ENCODE measurements at regions not wholly inside any gene's neighbourhood (a gene's known extent, or its start where the extent isn't known, plus 50 kb on each side); places are given as distances from the start of the nearest gene placed in this dataset.

DNA sequence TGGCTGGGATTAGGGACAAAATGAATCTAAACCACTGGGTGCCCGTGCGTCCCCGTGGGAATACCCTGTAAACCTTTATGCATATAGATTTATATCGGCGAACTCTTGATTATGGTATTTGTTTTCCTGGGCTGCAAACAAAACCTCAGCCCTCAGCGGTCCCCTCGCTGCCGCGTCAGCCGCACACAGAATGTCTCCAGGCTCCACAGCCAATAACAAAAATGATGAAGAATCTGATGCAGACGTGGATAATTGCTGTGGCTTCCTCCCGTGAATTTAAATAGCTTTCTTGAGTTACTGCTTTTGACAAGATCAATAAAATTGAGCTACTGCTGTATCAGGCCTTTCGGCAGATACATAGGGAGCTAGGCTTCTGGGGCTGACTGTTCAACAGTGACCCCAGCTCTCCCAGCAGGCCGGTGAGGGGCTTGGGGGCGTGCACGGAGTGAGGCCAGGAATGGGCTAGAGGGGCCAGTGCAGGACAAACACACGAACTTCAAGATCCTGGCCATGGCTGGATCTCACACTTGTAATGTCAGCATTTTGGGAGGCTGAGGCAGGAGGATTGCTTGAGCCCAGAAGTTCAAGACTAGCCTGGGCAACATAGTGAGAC lies 125.8 kb upstream of the NCOR2 start:
- TF ChIP-seq CTCF (IDR thresholded peaks at IDR 0.05) = no peak
- H3K4me2 ChIP-seq (replicated peaks; ENCODE audit: extremely low read depth, low read length, poor library complexity, severe bottlenecking) = no peak overlapping the region
- WGBS (ENCODE audit: insufficient coverage) = 87% methylated on average over 17 of the region's 17 CpGs
- no peak overlapping the region for H2AFZ ChIP-seq (ENCODE audit: insufficient read depth, low read depth, low read length, poor library complexity, severe bottlenecking)
- DNase-seq = no peak
- peaks cover 34% of the 10 kb centered on the region for H3K4me1 Mint-ChIP-seq
- peaks cover 17 to 26% of the 10 kb centered on the region in 2 donors for H3K4me1 ChIP-seq (ENCODE audit: control insufficient read depth in 1 of 2, insufficient read depth in 2 of 2, low read length in 2 of 2)
- peaks cover 0 to 3% (median 0%) of the 10 kb centered on the region in 3 donors for H3K27me3 Mint-ChIP-seq (ENCODE audit: low read depth in 3 of 3)
- peaks cover 8 to 18% of the 10 kb centered on the region in 2 donors for H3K9me3 ChIP-seq (replicated peaks in 1 of 2; ENCODE audit: control insufficient read depth in 1 of 2, insufficient read depth in 1 of 2, low read length in 2 of 2)
- intact Hi-C loops (cut with micrococcal nuclease) = no loop called here
- no peak overlapping the region for H3K9ac ChIP-seq (ENCODE audit: insufficient read depth, low read length, poor library complexity, severe bottlenecking)
- no peak overlapping the region for H3K4me3 ChIP-seq (replicated peaks in 1 of 3; ENCODE audit: low read depth in 2 of 3, low read length in 3 of 3)
- H3K27ac ChIP-seq (ENCODE audit: low read depth in 1 of 2, low read length in 2 of 2) = no peak overlapping the region
- no peaks in the 10 kb centered on the region for H4K20me1 ChIP-seq (ENCODE audit: insufficient read depth, low read length)
- peaks cover 0 to 21% (median 11%) of the 10 kb centered on the region in 7 donors for H3K9me3 Mint-ChIP-seq
- H3K4me3 Mint-ChIP-seq = peak overlapping the region in 1 of 2 donors; percentile 21
- H3K79me2 ChIP-seq (ENCODE audit: insufficient read depth, low read length) = no peaks in the 10 kb centered on the region
- H3K36me3 ChIP-seq (replicated peaks in 1 of 2; ENCODE audit: control insufficient read depth in 1 of 2, insufficient read depth in 2 of 2, low read length in 2 of 2) = no peaks in the 10 kb centered on the region
- no peaks in the 10 kb centered on the region for H3K36me3 Mint-ChIP-seq
- no peak overlapping the region for H3K27ac Mint-ChIP-seq
- H3K27me3 ChIP-seq (ENCODE audit: control insufficient read depth in 2 of 2, insufficient read depth in 2 of 2, low read length in 2 of 2) = no peaks in the 10 kb centered on the region

DNA sequence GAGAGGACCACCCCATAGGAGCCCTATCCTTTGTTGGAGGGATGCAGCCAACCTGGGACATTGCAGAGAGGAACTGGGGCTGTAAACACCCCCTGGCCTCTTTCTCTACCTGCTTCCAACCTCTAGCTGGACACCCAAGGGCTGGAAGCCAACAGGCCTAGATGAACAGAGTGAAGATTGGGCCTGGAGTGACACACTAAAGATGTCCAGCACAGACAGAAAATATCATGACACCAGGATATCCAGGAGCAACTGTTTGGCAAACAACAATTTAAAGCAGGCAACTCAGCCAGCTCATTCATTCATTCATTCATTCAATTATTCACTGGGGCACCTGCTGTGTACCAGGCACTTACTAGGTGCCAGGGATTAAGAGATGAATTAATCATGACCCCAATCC lies 125.0 kb upstream of the NCOR2 start:
- no peak for TF ChIP-seq CTCF (IDR thresholded peaks at IDR 0.05)

More for the DNA sequence above, 125.0 kb upstream of the NCOR2 start:
- H3K36me3 ChIP-seq (replicated peaks in 1 of 2; ENCODE audit: control insufficient read depth in 1 of 2, insufficient read depth in 2 of 2, low read length in 2 of 2) = no peaks in the 10 kb centered on the region
- no peaks in the 10 kb centered on the region for H3K27me3 ChIP-seq (ENCODE audit: control insufficient read depth in 2 of 2, insufficient read depth in 2 of 2, low read length in 2 of 2)
- no peaks in the 10 kb centered on the region for H3K79me2 ChIP-seq (ENCODE audit: insufficient read depth, low read length)
- no peaks in the 10 kb centered on the region for H4K20me1 ChIP-seq (ENCODE audit: insufficient read depth, low read length)
- Mint-ChIP-seq H3K27me3 (ENCODE audit: low read depth in 3 of 3) (peaks cover 0 to 3% (median 0%) of the 10 kb centered on the region in 3 donors), H3K9me3 (peaks cover 0 to 21% (median 11%) of the 10 kb centered on the region in 7 donors), H3K4me3 (no peak overlapping the region), H3K27ac (peak overlapping the region in 1 of 7 donors; percentile 53), H3K4me1 (peaks cover 42% of the 10 kb centered on the region), H3K36me3 (no peaks in the 10 kb centered on the region)
- peaks cover 8 to 18% of the 10 kb centered on the region in 2 donors for H3K9me3 ChIP-seq (replicated peaks in 1 of 2; ENCODE audit: control insufficient read depth in 1 of 2, insufficient read depth in 1 of 2, low read length in 2 of 2)
- no peak overlapping the region for H3K4me3 ChIP-seq (replicated peaks in 1 of 3; ENCODE audit: low read depth in 2 of 3, low read length in 3 of 3)
- no peak overlapping the region for H3K27ac ChIP-seq (ENCODE audit: low read depth in 1 of 2, low read length in 2 of 2)
- intact Hi-C loops (cut with micrococcal nuclease) = no loop called here
- H2AFZ ChIP-seq (ENCODE audit: insufficient read depth, low read depth, low read length, poor library complexity, severe bottlenecking) = no peak overlapping the region
- DNase-seq = no peak
- no peak overlapping the region for H3K4me2 ChIP-seq (replicated peaks; ENCODE audit: extremely low read depth, low read length, poor library complexity, severe bottlenecking)
- no peak overlapping the region for H3K9ac ChIP-seq (ENCODE audit: insufficient read depth, low read length, poor library complexity, severe bottlenecking)
- peaks cover 25 to 34% of the 10 kb centered on the region in 2 donors for H3K4me1 ChIP-seq (ENCODE audit: control insufficient read depth in 1 of 2, insufficient read depth in 2 of 2, low read length in 2 of 2)

Measured in CD14-positive monocyte (primary cell).